ENCODE measurements at regions not wholly inside any gene's neighbourhood (a gene's known extent, or its start where the extent isn't known, plus 50 kb on each side); places are given as distances from the start of the nearest gene placed in this dataset.

- Histone ChIP-seq H3K36me3 (replicated peaks; ENCODE audit: control insufficient read depth, insufficient read depth, low read length) (no peaks in the 10 kb centered on the region), H3K27me3 (ENCODE audit: control insufficient read depth, insufficient read depth, low read length) (no peaks in the 10 kb centered on the region), H3K4me3 (ENCODE audit: insufficient read depth, low read depth, low read length) (no peak overlapping the region)
- DNase-seq, result no peak
Measured at GRCh38 chr3:106276755-106277612, 408.2 kb upstream of the CBLB start.

GRCh38 chr3:106277731-106278130 lies 408.9 kb upstream of the CBLB start:
- H3K36me3 ChIP-seq (replicated peaks; ENCODE audit: control insufficient read depth, insufficient read depth, low read length), result no peaks in the 10 kb centered on the region
- H3K4me3 ChIP-seq (ENCODE audit: insufficient read depth, low read depth, low read length), result no peak overlapping the region
- DNase-seq, result no peak
- H3K27me3 ChIP-seq (ENCODE audit: control insufficient read depth, insufficient read depth, low read length), result no peaks in the 10 kb centered on the region

GRCh38 chr3:106281221-106281620 lies 412.4 kb upstream of the CBLB start:
- Histone ChIP-seq H3K36me3 (replicated peaks; ENCODE audit: control insufficient read depth, insufficient read depth, low read length) (no peaks in the 10 kb centered on the region), H3K4me3 (ENCODE audit: insufficient read depth, low read depth, low read length) (no peak overlapping the region), H3K27me3 (ENCODE audit: control insufficient read depth, insufficient read depth, low read length) (no peaks in the 10 kb centered on the region)
- no peak for DNase-seq

GRCh38 chr3:106282943-106283342 lies 414.1 kb upstream of the CBLB start:
- DNase-seq, result no peak
- H3K36me3 ChIP-seq (replicated peaks; ENCODE audit: control insufficient read depth, insufficient read depth, low read length), result no peaks in the 10 kb centered on the region
- no peak overlapping the region for H3K4me3 ChIP-seq (ENCODE audit: insufficient read depth, low read depth, low read length)
- no peaks in the 10 kb centered on the region for H3K27me3 ChIP-seq (ENCODE audit: control insufficient read depth, insufficient read depth, low read length)

GRCh38 chr3:106288781-106289180 lies 420.0 kb upstream of the CBLB start:
- Histone ChIP-seq H3K4me3 (ENCODE audit: insufficient read depth, low read depth, low read length) (no peak overlapping the region), H3K27me3 (ENCODE audit: control insufficient read depth, insufficient read depth, low read length) (no peaks in the 10 kb centered on the region), H3K36me3 (replicated peaks; ENCODE audit: control insufficient read depth, insufficient read depth, low read length) (no peaks in the 10 kb centered on the region)
- no peak for DNase-seq

- no peak overlapping the region for H3K4me3 ChIP-seq (ENCODE audit: insufficient read depth, low read depth, low read length)
- no peaks in the 10 kb centered on the region for H3K36me3 ChIP-seq (replicated peaks; ENCODE audit: control insufficient read depth, insufficient read depth, low read length)
- no peaks in the 10 kb centered on the region for H3K27me3 ChIP-seq (ENCODE audit: control insufficient read depth, insufficient read depth, low read length)
- DNase-seq, result no peak
Measured at GRCh38 chr3:106290304-106290997, 421.6 kb upstream of the CBLB start.

GRCh38 chr3:106293161-106293560 lies 424.3 kb upstream of the CBLB start:
- Histone ChIP-seq H3K36me3 (replicated peaks; ENCODE audit: control insufficient read depth, insufficient read depth, low read length) (no peaks in the 10 kb centered on the region), H3K4me3 (ENCODE audit: insufficient read depth, low read depth, low read length) (no peak overlapping the region), H3K27me3 (ENCODE audit: control insufficient read depth, insufficient read depth, low read length) (no peaks in the 10 kb centered on the region)
- DNase-seq, result no peak

GRCh38 chr3:106294121-106294520 lies 425.3 kb upstream of the CBLB start:
- Histone ChIP-seq H3K27me3 (ENCODE audit: control insufficient read depth, insufficient read depth, low read length) (no peaks in the 10 kb centered on the region), H3K4me3 (ENCODE audit: insufficient read depth, low read depth, low read length) (no peak overlapping the region), H3K36me3 (replicated peaks; ENCODE audit: control insufficient read depth, insufficient read depth, low read length) (no peaks in the 10 kb centered on the region)
- no peak for DNase-seq

GRCh38 chr3:106296062-106296461 lies 427.2 kb upstream of the CBLB start:
- Histone ChIP-seq H3K36me3 (replicated peaks; ENCODE audit: control insufficient read depth, insufficient read depth, low read length) (no peaks in the 10 kb centered on the region), H3K4me3 (ENCODE audit: insufficient read depth, low read depth, low read length) (no peak overlapping the region), H3K27me3 (ENCODE audit: control insufficient read depth, insufficient read depth, low read length) (no peaks in the 10 kb centered on the region)
- no peak for DNase-seq

- H3K36me3 ChIP-seq (replicated peaks; ENCODE audit: control insufficient read depth, insufficient read depth, low read length), result no peaks in the 10 kb centered on the region
- H3K4me3 ChIP-seq (ENCODE audit: insufficient read depth, low read depth, low read length), result no peak overlapping the region
- no peak for DNase-seq
- H3K27me3 ChIP-seq (ENCODE audit: control insufficient read depth, insufficient read depth, low read length), result no peaks in the 10 kb centered on the region
Measured at GRCh38 chr3:106299300-106300098, 430.7 kb upstream of the CBLB start.

- Histone ChIP-seq H3K27me3 (ENCODE audit: control insufficient read depth, insufficient read depth, low read length) (no peaks in the 10 kb centered on the region), H3K4me3 (ENCODE audit: insufficient read depth, low read depth, low read length) (no peak overlapping the region), H3K36me3 (replicated peaks; ENCODE audit: control insufficient read depth, insufficient read depth, low read length) (no peaks in the 10 kb centered on the region)
- no peak for DNase-seq
Measured at GRCh38 chr3:106302451-106303221, 433.8 kb upstream of the CBLB start.

- no peaks in the 10 kb centered on the region for H3K36me3 ChIP-seq (replicated peaks; ENCODE audit: control insufficient read depth, insufficient read depth, low read length)
- H3K4me3 ChIP-seq (ENCODE audit: insufficient read depth, low read depth, low read length), result no peak overlapping the region
- DNase-seq, result no peak
- H3K27me3 ChIP-seq (ENCODE audit: control insufficient read depth, insufficient read depth, low read length), result no peaks in the 10 kb centered on the region
Measured at GRCh38 chr3:106303766-106304165, 435.0 kb upstream of the CBLB start.

- H3K4me3 ChIP-seq (ENCODE audit: insufficient read depth, low read depth, low read length), result no peak overlapping the region
- no peak for DNase-seq
- no peaks in the 10 kb centered on the region for H3K36me3 ChIP-seq (replicated peaks; ENCODE audit: control insufficient read depth, insufficient read depth, low read length)
- H3K27me3 ChIP-seq (ENCODE audit: control insufficient read depth, insufficient read depth, low read length), result no peaks in the 10 kb centered on the region
Measured at GRCh38 chr3:106305127-106305526, 436.3 kb upstream of the CBLB start.

- Histone ChIP-seq H3K4me3 (ENCODE audit: insufficient read depth, low read depth, low read length) (no peak overlapping the region), H3K27me3 (ENCODE audit: control insufficient read depth, insufficient read depth, low read length) (no peaks in the 10 kb centered on the region), H3K36me3 (replicated peaks; ENCODE audit: control insufficient read depth, insufficient read depth, low read length) (no peaks in the 10 kb centered on the region)
- no peak for DNase-seq
Measured at GRCh38 chr3:106305882-106306435, 437.1 kb upstream of the CBLB start.
